HCT116 (cell line): ENCODE measurements at regions not wholly inside any gene's neighbourhood (a gene's known extent, or its start where the extent isn't known, plus 50 kb on each side); places are given as distances from the start of the nearest gene placed in this dataset.
"Not testable (repeated sequence)": the region's sequence is repeated elsewhere in the genome, so short reads cannot be mapped to it uniquely, and the experiment has no call there.

Source experiments
- EZH2phosphoT487 ChIP-seq: fragments of 200-600 bp; IDR thresholded peaks from 2 replicates; pipeline ENCODE4 v1.6.1; 2018; ENCODE audit warnings: antibody characterized with exemption, borderline replicate concordance
- JUND ChIP-seq: IDR thresholded peaks from 2 replicates; pipeline ENCODE4 v1.6.1; 2012
- POLR2A ChIP-seq: IDR thresholded peaks from 2 replicates; pipeline ENCODE4 v1.7.0; 2011; ENCODE audit warnings: borderline replicate concordance; ENCODE audit not compliant: insufficient read depth, insufficient read length; ENCODE audit errors: extremely low read depth
- SP1 ChIP-seq: IDR thresholded peaks from 2 replicates; pipeline ENCODE4 v1.6.1; 2012; ENCODE audit warnings: low read depth
- TF ChIP-seq, protein P1 (sequence below): IDR thresholded peaks from 2 replicates; pipeline ENCODE4 v1.6.1; 2012

DNA sequence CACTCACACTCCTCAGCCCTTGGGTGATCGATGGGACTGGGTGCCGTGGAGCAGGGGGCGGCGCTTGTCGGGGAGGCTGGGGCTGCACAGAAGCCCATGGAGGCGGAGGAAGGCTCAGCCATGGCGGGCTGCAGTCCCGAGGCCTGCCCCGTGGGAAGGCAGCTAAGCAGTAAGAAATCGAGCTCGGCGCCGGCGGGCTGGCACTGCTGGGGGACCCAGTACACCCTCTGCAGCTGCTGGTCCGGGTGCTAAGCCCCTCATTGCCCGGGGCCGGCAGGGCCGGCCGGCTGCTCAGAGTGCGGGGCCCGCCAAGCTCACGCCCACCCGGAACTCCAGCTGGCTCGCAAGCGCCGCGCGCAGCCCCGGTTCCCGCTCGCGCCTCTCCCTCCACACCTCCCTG is 942.6 kb downstream of the C4orf33 start:
- TF ChIP-seq JUND, SP1, POLR2A, EZH2phosphoT487: not testable (repeated sequence)
- TF ChIP-seq, protein P1, sequence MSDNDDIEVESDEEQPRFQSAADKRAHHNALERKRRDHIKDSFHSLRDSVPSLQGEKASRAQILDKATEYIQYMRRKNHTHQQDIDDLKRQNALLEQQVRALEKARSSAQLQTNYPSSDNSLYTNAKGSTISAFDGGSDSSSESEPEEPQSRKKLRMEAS: not testable (repeated sequence)
